Neural cell (in vitro differentiated cells): ENCODE measurements at regions not wholly inside any gene's neighbourhood (a gene's known extent, or its start where the extent isn't known, plus 50 kb on each side); places are given as distances from the start of the nearest gene placed in this dataset.

ENCODE experiments used
- EP300 ChIP-seq: fragments of 450-650 bp; conservative IDR thresholded peaks from 2 replicates; pipeline ENCODE4 v1.6.1; 2014; ENCODE audit warnings: antibody characterized with exemption, mild to moderate bottlenecking, moderate library complexity; ENCODE audit not compliant: poor library complexity, severe bottlenecking
- EZH2 ChIP-seq: fragments of 200-600, 300-800 bp; shearing (Covaris generic), sonication (generic); IDR thresholded peaks from 2 replicates; pipeline ENCODE4 v1.6.1; 2014; ENCODE audit warnings: antibody characterized with exemption, low read length, borderline replicate concordance, mild to moderate bottlenecking; ENCODE audit not compliant: insufficient read depth, poor library complexity, severe bottlenecking
- POLR2AphosphoS5 ChIP-seq: IDR thresholded peaks from 2 replicates; pipeline ENCODE4 v1.6.1; 2012
- TAF1 ChIP-seq: IDR thresholded peaks from 2 replicates; pipeline ENCODE4 v1.6.1; 2012; ENCODE audit warnings: low read depth
- TF ChIP-seq, protein P1 (sequence below): fragments of 450-650 bp; IDR thresholded peaks from 2 replicates; pipeline ENCODE4 v1.5.1; 2014; ENCODE audit warnings: antibody characterized with exemption, mild to moderate bottlenecking, moderate library complexity; ENCODE audit not compliant: poor library complexity, severe bottlenecking
- TF ChIP-seq, protein P2 (sequence below): IDR thresholded peaks from 2 replicates; pipeline ENCODE4 v1.6.1; 2012; ENCODE audit warnings: borderline replicate concordance

DNA sequence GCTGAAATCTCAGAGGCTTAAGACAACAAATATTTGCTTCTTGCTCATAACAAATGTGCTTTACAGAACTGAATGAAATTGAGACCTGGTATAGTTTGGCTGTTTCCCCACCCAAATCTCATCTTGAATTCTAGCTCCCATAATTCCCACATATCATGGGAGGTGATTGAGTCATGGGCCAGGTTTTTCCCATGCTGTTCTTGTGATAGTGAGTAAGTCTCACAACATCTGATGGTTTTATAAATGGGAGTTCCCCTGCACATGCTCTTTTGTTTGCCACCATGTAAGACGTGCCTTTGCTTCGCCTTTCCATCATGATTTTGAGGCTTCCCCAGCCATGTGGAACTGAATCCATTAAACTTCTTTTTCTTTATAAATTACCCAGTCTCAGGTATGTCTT lies 221.1 kb upstream of the DIPK2B start:
- TF ChIP-seq, protein P1, sequence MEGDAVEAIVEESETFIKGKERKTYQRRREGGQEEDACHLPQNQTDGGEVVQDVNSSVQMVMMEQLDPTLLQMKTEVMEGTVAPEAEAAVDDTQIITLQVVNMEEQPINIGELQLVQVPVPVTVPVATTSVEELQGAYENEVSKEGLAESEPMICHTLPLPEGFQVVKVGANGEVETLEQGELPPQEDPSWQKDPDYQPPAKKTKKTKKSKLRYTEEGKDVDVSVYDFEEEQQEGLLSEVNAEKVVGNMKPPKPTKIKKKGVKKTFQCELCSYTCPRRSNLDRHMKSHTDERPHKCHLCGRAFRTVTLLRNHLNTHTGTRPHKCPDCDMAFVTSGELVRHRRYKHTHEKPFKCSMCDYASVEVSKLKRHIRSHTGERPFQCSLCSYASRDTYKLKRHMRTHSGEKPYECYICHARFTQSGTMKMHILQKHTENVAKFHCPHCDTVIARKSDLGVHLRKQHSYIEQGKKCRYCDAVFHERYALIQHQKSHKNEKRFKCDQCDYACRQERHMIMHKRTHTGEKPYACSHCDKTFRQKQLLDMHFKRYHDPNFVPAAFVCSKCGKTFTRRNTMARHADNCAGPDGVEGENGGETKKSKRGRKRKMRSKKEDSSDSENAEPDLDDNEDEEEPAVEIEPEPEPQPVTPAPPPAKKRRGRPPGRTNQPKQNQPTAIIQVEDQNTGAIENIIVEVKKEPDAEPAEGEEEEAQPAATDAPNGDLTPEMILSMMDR = no peak
- TF ChIP-seq EZH2 (no peak), TAF1 (no peak), EP300 (no peak), POLR2AphosphoS5 (no peak)
- TF ChIP-seq, protein P2, sequence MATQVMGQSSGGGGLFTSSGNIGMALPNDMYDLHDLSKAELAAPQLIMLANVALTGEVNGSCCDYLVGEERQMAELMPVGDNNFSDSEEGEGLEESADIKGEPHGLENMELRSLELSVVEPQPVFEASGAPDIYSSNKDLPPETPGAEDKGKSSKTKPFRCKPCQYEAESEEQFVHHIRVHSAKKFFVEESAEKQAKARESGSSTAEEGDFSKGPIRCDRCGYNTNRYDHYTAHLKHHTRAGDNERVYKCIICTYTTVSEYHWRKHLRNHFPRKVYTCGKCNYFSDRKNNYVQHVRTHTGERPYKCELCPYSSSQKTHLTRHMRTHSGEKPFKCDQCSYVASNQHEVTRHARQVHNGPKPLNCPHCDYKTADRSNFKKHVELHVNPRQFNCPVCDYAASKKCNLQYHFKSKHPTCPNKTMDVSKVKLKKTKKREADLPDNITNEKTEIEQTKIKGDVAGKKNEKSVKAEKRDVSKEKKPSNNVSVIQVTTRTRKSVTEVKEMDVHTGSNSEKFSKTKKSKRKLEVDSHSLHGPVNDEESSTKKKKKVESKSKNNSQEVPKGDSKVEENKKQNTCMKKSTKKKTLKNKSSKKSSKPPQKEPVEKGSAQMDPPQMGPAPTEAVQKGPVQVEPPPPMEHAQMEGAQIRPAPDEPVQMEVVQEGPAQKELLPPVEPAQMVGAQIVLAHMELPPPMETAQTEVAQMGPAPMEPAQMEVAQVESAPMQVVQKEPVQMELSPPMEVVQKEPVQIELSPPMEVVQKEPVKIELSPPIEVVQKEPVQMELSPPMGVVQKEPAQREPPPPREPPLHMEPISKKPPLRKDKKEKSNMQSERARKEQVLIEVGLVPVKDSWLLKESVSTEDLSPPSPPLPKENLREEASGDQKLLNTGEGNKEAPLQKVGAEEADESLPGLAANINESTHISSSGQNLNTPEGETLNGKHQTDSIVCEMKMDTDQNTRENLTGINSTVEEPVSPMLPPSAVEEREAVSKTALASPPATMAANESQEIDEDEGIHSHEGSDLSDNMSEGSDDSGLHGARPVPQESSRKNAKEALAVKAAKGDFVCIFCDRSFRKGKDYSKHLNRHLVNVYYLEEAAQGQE = no peak
